ENCODE measurements at regions not wholly inside any gene's neighbourhood (a gene's known extent, or its start where the extent isn't known, plus 50 kb on each side); places are given as distances from the start of the nearest gene placed in this dataset.

GRCh38 chr7:32140210-32140939 lies 70.2 kb upstream of the PDE1C start:
- FAIRE-seq, result no peak

- FAIRE-seq, result no peak
These were observed 66.9 kb upstream of the PDE1C start for GRCh38 chr7:32137059-32137458.

- no peak for FAIRE-seq
These were observed 60.9 kb upstream of the PDE1C start for GRCh38 chr7:32131091-32131490.

- FAIRE-seq, result no peak
These were observed 56.6 kb upstream of the PDE1C start for GRCh38 chr7:32126843-32127242.

All from G401.6 (cell line).